HepG2 (cell line): ENCODE measurements at regions not wholly inside any gene's neighbourhood (a gene's known extent, or its start where the extent isn't known, plus 50 kb on each side); places are given as distances from the start of the nearest gene placed in this dataset.

Experiments
- ATAC-seq: fragments of 200-7000 bp; cut with Tn5 transposase; 3 replicates; pipeline ENCODE4 v1.9.1; 2020; ENCODE audit warnings: mild to moderate bottlenecking, moderate library complexity
- BruUV-seq: library from RNA; stranded (reverse); fragments of 400-500 nt; replicated peaks from 2 replicates; lab custom pipeline; 2021; lab: Mats Ljungman, UMichigan
- CTCF ChIA-PET: fragments of 300-600 bp; formaldehyde crosslinking; extraction: SDS; loops from one replicate; lab custom pipeline; 2021; ENCODE audit warnings: low total read pairs, inconsistent platforms, low intra/inter-chr PET ratio; lab: Yijun Ruan, JAX
- POLR2A ChIA-PET: fragments of 350-600 bp; sonication (Branson Sonifier 250); formaldehyde crosslinking; loops from one replicate; lab custom pipeline; 2020; ENCODE audit warnings: antibody characterized with exemption, inconsistent platforms; lab: Yijun Ruan, JAX
- DNase-seq: peaks from one replicate; pipeline ENCODE4 v3.0.0-alpha.2; 2015; ENCODE audit warnings: low spot score
- FAIRE-seq: peaks from 3 replicates; lab custom pipeline; 2011; peaks lifted over from hg19 to GRCh38; lab: Jason Lieb, UNC
- H2AFZ ChIP-seq: one replicate; pipeline ENCODE4 v1.6.1; 2011; ENCODE audit warnings: low read length, inconsistent platforms
- H3K27ac ChIP-seq: fragments of 300-600 bp; 3 replicates; pipeline ENCODE4 v1.8.0; 2011; ENCODE audit warnings: mixed run types, mild to moderate bottlenecking, mixed read lengths, low read length, inconsistent platforms; ENCODE audit not compliant: insufficient read depth; ENCODE audit errors: extremely low read length
- H3K27me3 ChIP-seq, 2 experiments: fragments of 200-600 bp in 1 of 2; 2 replicates in 1 of 2; 3 replicates in 1 of 2; pipeline versions ENCODE4 v1.6.0 to v1.8.0; 2011; ENCODE audit warnings: low read length in 2 of 2, mild to moderate bottlenecking in 2 of 2, moderate library complexity in 2 of 2, inconsistent platforms in 1 of 2; ENCODE audit not compliant: insufficient read depth in 2 of 2, control insufficient read depth in 1 of 2
- H3K36me3 ChIP-seq, 2 experiments: fragments of 200-600 bp in 1 of 2; replicated peaks in 1 of 2; 2 replicates in 1 of 2; 3 replicates in 1 of 2; pipeline versions ENCODE4 v1.5.1 to v1.8.0; 2011; ENCODE audit warnings: low read length in 2 of 2, inconsistent platforms in 1 of 2; ENCODE audit not compliant: insufficient read depth in 2 of 2, control insufficient read depth in 1 of 2
- H3K4me1 ChIP-seq: 2 replicates; pipeline ENCODE4 v1.5.1; 2012; ENCODE audit warnings: low read length, inconsistent platforms; ENCODE audit not compliant: insufficient read depth
- H3K4me2 ChIP-seq: 2 replicates; pipeline ENCODE4 v1.6.0; 2011; ENCODE audit warnings: low read depth, low read length, inconsistent platforms
- H3K4me3 ChIP-seq, 3 experiments: fragments of 200-600 bp in 1 of 3; sonication (generic), shearing (Covaris generic) in 1 of 3; replicated peaks in 1 of 3; 2 replicates each; pipeline ENCODE4 v1.5.1; 2011 to 2016; ENCODE audit warnings: low read length in 3 of 3, inconsistent platforms in 2 of 3, low read depth in 2 of 3, mild to moderate bottlenecking in 2 of 3, control low read depth in 1 of 3, mixed read lengths in 1 of 3; ENCODE audit not compliant: insufficient read depth in 1 of 3
- H3K79me2 ChIP-seq: one replicate; pipeline ENCODE4 v1.6.1; 2011; ENCODE audit warnings: low read length, inconsistent platforms; ENCODE audit not compliant: insufficient read depth
- H3K9ac ChIP-seq: 2 replicates; pipeline ENCODE4 v1.6.0; 2011; ENCODE audit warnings: mild to moderate bottlenecking, low read depth, low read length, inconsistent platforms; ENCODE audit not compliant: insufficient read depth
- H3K9me3 ChIP-seq: 2 replicates; pipeline ENCODE4 v1.5.1; 2012; ENCODE audit warnings: mild to moderate bottlenecking, low read length
- H4K20me1 ChIP-seq: 2 replicates; pipeline ENCODE4 v1.6.0; 2011; ENCODE audit warnings: inconsistent platforms, mild to moderate bottlenecking, low read length, moderate library complexity; ENCODE audit not compliant: insufficient read depth
- HES4 ChIP-seq: sonication (generic); formaldehyde crosslinking; IDR thresholded peaks from 2 replicates; pipeline ENCODE4 v1.9.0; 2021; ENCODE audit warnings: mild to moderate bottlenecking, missing genetic modification reagents, borderline replicate concordance
- TBL1XR1 ChIP-seq: fragments of 150-350 bp; IDR thresholded peaks from 2 replicates; pipeline ENCODE4 v1.6.1; 2014; ENCODE audit warnings: borderline replicate concordance, low read length; ENCODE audit not compliant: partially characterized antibody
- ZBTB42 ChIP-seq: sonication (generic); formaldehyde crosslinking; IDR thresholded peaks from 2 replicates; pipeline ENCODE4 v1.5.0; 2020; ENCODE audit warnings: mild to moderate bottlenecking, missing genetic modification reagents
- ZKSCAN5 ChIP-seq: sonication (generic); formaldehyde crosslinking; IDR thresholded peaks from 2 replicates; pipeline ENCODE4 v1.5.1; 2020; ENCODE audit warnings: mild to moderate bottlenecking, missing genetic modification reagents
- ZNF205 ChIP-seq: IDR thresholded peaks from 2 replicates; pipeline ENCODE4 v1.6.1; 2018; ENCODE audit warnings: missing biosample characterization, missing genetic modification reagents
- ZSCAN31 ChIP-seq: sonication (generic); formaldehyde crosslinking; IDR thresholded peaks from 2 replicates; pipeline ENCODE4 v1.5.0; 2020; ENCODE audit warnings: low read depth, mild to moderate bottlenecking, missing genetic modification reagents
- WGBS: methylation state at CpG from one replicate; pipeline ENCODE4 v1.1.6; 2017; ENCODE audit warnings: low lambda C conversion rate; 5-methylcytosine and 5-hydroxymethylcytosine counted together
- in situ Hi-C: cut with HindIII; loops from 2 replicates; pipeline ENCODE4 v1.10.0; 2017; ENCODE audit warnings: low pct_unique_long_range_greater_than_20kb; ENCODE audit not compliant: extremely low pct_ligation_motif_present
- intact Hi-C: fragments of 100-400 bp; cut with micrococcal nuclease; formaldehyde crosslinking; loops from one replicate; pipeline ENCODE4 v1.10.0; 2022; ENCODE audit not compliant: unreplicated experiment
- TF ChIP-seq, protein P1 (sequence below): sonication (generic); formaldehyde crosslinking; IDR thresholded peaks from 2 replicates; pipeline ENCODE4 v1.4.0; 2020; ENCODE audit warnings: low read depth, missing genetic modification reagents

DNA sequence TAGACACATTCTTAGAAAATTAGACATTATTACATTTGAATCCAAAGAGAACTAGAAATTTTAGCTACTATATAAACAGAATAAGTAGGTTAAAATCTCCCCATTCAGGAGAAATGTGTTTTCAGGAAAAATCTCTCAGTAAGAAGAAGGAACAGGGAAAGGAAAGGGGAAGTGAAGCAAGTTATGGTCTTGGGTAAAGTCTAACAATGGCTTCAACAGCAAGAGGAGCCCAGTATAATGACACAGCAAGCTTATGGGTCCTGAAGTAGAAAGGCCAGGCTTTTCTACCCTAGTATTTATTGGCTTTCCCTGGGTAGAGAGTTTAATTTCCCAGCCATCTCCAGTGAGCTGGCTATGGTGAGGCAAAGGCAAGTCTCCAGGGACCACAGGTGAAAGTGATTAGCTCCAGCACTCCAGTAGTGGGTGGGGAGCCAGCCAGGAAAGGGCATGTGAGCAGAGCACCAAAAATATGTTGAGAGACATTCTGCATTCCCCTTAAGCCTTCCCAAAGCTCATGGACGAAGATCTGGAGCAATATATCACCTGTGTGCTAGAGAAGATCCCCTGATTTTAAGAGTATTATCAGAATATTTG lies 981.7 kb downstream of the NR2F1-AS1 start (continued):
- TF ChIP-seq ZKSCAN5 (CRISPR knock-in tag) (no peak), TBL1XR1 (no peak)
- TF ChIP-seq, all 625 proteins: peak for 0

DNA sequence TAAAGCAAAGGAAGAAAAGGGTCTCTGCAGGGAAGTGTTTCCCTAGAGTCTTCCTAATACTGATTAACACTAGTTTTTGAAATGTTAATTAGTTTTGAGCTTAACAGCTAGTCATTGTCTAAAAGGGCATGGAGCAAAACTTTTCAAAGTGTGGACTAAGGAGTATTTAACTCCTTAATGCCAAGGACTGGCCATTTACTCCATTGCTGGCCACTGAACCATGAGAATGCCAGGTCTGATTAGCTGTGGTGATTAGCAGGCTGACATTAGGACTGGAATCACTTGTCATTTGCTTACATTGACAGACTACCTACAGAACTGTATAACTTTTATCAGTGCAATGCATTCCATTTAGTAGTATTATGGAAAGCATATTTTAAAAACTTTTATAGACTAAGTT lies 987.0 kb downstream of the NR2F1-AS1 start:
- Histone ChIP-seq H3K36me3 (no peaks in the 10 kb centered on the region), H2AFZ (no peak overlapping the region), H3K4me2 (no peak overlapping the region), H4K20me1 (no peaks in the 10 kb centered on the region), H3K9me3 (no peaks in the 10 kb centered on the region), H3K79me2 (no peaks in the 10 kb centered on the region), H3K4me1 (no peaks in the 10 kb centered on the region), H3K27me3 (no peaks in the 10 kb centered on the region), H3K9ac (no peak overlapping the region), H3K27ac (no peak overlapping the region), H3K4me3 (no peak overlapping the region)
- intact Hi-C loops: no loop called here
- TF ChIP-seq ZNF205 (no peak), ZSCAN31 (CRISPR knock-in tag) (no peak)
- CTCF ChIA-PET: no interaction called here
- no TSS peak for BruUV-seq
- FAIRE-seq (no peak), ATAC-seq (no peak), DNase-seq (no peak)
- POLR2A ChIA-PET: no interaction called here
- in situ Hi-C loops: no loop called here

DNA sequence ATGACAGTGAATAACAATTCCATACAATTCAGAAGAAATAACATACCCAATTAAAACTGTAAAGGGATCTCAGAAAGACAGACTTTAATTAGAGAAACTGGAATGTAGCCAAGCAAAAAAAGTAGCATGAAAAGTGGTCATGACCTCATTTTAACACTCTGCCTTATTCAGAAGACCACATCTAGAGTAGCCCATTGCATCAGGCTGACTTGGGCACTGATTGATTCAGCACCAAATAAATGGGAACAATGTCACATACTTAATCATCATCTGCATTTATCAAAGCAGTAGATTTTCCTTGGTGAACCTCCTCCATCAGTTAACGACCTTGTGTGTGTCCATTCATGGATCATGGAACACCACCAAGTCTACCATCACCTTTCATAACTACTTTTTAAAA lies 992.1 kb downstream of the NR2F1-AS1 start:
- no peak overlapping the region for H3K4me2 ChIP-seq
- no peak for ATAC-seq
- FAIRE-seq: no peak
- no peak for DNase-seq
- 0% methylated on average over 1 of the region's 1 CpG for WGBS
- in situ Hi-C loops: no loop called here
- intact Hi-C loops: no loop called here
- H4K20me1 ChIP-seq: no peaks in the 10 kb centered on the region
- ChIA-PET CTCF (no interaction called here), POLR2A (no interaction called here)
- no peaks in the 10 kb centered on the region for H3K4me1 ChIP-seq
- no peaks in the 10 kb centered on the region for H3K79me2 ChIP-seq
- no peaks in the 10 kb centered on the region for H3K27me3 ChIP-seq
- no peaks in the 10 kb centered on the region for H3K36me3 ChIP-seq
- BruUV-seq: no TSS peak
- H3K27ac ChIP-seq: no peak overlapping the region
- H3K9ac ChIP-seq: no peak overlapping the region
- H3K4me3 ChIP-seq: no peak overlapping the region
- no peaks in the 10 kb centered on the region for H3K9me3 ChIP-seq
- no peak overlapping the region for H2AFZ ChIP-seq
- TF ChIP-seq, protein P1, sequence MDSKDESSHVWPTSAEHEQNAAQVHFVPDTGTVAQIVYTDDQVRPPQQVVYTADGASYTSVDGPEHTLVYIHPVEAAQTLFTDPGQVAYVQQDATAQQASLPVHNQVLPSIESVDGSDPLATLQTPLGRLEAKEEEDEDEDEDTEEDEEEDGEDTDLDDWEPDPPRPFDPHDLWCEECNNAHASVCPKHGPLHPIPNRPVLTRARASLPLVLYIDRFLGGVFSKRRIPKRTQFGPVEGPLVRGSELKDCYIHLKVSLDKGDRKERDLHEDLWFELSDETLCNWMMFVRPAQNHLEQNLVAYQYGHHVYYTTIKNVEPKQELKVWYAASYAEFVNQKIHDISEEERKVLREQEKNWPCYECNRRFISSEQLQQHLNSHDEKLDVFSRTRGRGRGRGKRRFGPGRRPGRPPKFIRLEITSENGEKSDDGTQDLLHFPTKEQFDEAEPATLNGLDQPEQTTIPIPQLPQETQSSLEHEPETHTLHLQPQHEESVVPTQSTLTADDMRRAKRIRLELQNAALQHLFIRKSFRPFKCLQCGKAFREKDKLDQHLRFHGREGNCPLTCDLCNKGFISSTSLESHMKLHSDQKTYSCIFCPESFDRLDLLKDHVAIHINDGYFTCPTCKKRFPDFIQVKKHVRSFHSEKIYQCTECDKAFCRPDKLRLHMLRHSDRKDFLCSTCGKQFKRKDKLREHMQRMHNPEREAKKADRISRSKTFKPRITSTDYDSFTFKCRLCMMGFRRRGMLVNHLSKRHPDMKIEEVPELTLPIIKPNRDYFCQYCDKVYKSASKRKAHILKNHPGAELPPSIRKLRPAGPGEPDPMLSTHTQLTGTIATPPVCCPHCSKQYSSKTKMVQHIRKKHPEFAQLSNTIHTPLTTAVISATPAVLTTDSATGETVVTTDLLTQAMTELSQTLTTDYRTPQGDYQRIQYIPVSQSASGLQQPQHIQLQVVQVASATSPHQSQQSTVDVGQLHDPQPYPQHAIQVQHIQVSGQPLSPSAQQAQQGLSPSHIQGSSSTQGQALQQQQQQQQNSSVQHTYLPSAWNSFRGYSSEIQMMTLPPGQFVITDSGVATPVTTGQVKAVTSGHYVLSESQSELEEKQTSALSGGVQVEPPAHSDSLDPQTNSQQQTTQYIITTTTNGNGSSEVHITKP: no peak
- TF ChIP-seq HES4 (CRISPR knock-in tag) (no peak), ZBTB42 (no peak)
